Osteocyte (in vitro differentiated cells): ENCODE measurements at regions not wholly inside any gene's neighbourhood (a gene's known extent, or its start where the extent isn't known, plus 50 kb on each side); places are given as distances from the start of the nearest gene placed in this dataset.
"Not testable (repeated sequence)": the region's sequence is repeated elsewhere in the genome, so short reads cannot be mapped to it uniquely, and the experiment has no call there.

Experiments
- DNase-seq: peaks from one replicate; pipeline ENCODE4 v3.0.0; 2021; ENCODE audit warnings: mixed read lengths; ENCODE audit not compliant: unreplicated experiment; ENCODE audit errors: extremely low spot score
- H3K27ac Mint-ChIP-seq: one replicate; pipeline ENCODE4 v1.8.0; 2021; ENCODE audit warnings: mild to moderate bottlenecking, mixed read lengths; ENCODE audit not compliant: unreplicated experiment
- H3K27me3 Mint-ChIP-seq: one replicate; pipeline ENCODE4 v1.8.0; 2021; ENCODE audit warnings: mixed read lengths; ENCODE audit not compliant: unreplicated experiment
- H3K36me3 Mint-ChIP-seq: one replicate; pipeline ENCODE4 v1.8.0; 2021; ENCODE audit warnings: mixed read lengths; ENCODE audit not compliant: unreplicated experiment
- H3K4me1 Mint-ChIP-seq: one replicate; pipeline ENCODE4 v1.8.0; 2021; ENCODE audit warnings: mixed read lengths; ENCODE audit not compliant: unreplicated experiment
- H3K4me3 Mint-ChIP-seq: one replicate; pipeline ENCODE4 v1.8.0; 2021; ENCODE audit warnings: mild to moderate bottlenecking, moderate library complexity, mixed read lengths; ENCODE audit not compliant: unreplicated experiment
- H3K9me3 Mint-ChIP-seq: one replicate; pipeline ENCODE4 v1.8.0; 2021; ENCODE audit warnings: mixed read lengths; ENCODE audit not compliant: unreplicated experiment
- TF ChIP-seq, protein P1 (sequence below): fragments of 200-600 bp; sonication (generic); IDR thresholded peaks from 2 replicates; pipeline ENCODE4 v1.5.0; 2021; ENCODE audit warnings: antibody characterized with exemption, mild to moderate bottlenecking, moderate library complexity

DNA sequence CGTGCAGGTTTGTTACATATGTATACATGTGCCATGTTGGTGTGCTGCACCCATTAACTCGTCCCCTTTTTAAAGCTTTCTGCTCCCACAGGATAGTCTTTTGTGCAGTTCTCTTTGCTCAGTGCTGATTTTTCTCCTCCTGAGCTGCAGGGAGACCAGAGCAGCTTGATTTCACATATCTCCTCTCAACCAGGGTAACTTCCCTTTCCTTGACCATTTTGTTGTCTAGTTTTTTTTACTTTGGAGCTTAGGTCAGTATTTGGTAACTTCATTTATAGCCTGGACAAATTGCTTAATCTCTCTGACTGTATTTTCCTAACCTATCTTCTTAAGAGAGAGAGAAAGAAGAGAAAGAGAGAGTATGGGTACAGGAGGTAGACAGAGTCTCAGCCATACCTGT, 137.1 kb upstream of the ZNF366 start:
- no peak overlapping the region for H3K27ac Mint-ChIP-seq
- no peaks in the 10 kb centered on the region for H3K9me3 Mint-ChIP-seq
- no peaks in the 10 kb centered on the region for H3K36me3 Mint-ChIP-seq
- no peak for DNase-seq
- no peaks in the 10 kb centered on the region for H3K27me3 Mint-ChIP-seq
- TF ChIP-seq, protein P1, sequence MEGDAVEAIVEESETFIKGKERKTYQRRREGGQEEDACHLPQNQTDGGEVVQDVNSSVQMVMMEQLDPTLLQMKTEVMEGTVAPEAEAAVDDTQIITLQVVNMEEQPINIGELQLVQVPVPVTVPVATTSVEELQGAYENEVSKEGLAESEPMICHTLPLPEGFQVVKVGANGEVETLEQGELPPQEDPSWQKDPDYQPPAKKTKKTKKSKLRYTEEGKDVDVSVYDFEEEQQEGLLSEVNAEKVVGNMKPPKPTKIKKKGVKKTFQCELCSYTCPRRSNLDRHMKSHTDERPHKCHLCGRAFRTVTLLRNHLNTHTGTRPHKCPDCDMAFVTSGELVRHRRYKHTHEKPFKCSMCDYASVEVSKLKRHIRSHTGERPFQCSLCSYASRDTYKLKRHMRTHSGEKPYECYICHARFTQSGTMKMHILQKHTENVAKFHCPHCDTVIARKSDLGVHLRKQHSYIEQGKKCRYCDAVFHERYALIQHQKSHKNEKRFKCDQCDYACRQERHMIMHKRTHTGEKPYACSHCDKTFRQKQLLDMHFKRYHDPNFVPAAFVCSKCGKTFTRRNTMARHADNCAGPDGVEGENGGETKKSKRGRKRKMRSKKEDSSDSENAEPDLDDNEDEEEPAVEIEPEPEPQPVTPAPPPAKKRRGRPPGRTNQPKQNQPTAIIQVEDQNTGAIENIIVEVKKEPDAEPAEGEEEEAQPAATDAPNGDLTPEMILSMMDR, result no peak
- H3K4me1 Mint-ChIP-seq, result peaks cover 7% of the 10 kb centered on the region
- H3K4me3 Mint-ChIP-seq, result no peak overlapping the region

DNA sequence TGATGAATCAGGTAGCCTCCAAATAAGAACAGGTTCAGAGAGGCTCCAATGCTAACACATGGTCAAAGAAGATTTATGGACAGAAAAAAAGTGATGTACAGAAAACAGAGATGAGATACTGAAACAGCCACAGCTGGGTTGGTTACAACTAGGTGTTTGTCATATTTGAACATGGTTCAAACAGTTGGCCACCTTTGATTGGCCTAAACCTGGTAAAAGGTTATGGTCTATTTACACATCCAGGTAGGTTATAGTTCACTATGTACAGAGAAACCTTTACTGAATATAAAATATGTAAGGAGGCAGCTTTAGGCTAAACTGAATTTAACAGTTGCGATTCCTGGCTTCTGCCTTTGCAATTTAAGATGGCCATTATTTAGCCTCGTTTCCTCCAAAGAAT, 134.0 kb upstream of the ZNF366 start:
- TF ChIP-seq, protein P1, result no peak
- no peaks in the 10 kb centered on the region for H3K4me1 Mint-ChIP-seq
- no peak overlapping the region for H3K27ac Mint-ChIP-seq
- no peak for DNase-seq
- no peak overlapping the region for H3K4me3 Mint-ChIP-seq
- H3K9me3 Mint-ChIP-seq, result no peaks in the 10 kb centered on the region
- no peaks in the 10 kb centered on the region for H3K36me3 Mint-ChIP-seq
- H3K27me3 Mint-ChIP-seq, result no peaks in the 10 kb centered on the region

DNA sequence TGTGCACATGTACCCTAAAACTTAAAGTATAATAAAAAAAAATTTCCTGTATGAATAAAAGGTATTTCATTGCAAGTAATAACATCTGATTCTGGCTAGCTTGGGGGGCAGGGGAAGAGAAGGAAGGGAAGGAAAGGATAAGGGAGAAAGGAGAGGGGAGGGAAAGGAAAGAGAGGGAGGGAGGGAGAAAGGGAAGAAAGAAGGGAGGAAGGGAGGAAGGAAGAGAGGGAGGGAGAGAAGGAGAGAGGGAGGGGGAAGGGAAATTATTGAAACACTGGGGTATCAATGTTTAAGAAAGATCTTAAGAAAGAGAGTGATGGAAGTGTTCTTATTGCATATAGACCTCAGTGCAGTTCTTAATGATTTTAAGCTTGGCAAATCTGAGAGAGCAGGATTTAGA, 129.8 kb upstream of the ZNF366 start:
- peaks cover 23% of the 10 kb centered on the region for H3K4me1 Mint-ChIP-seq
- H3K27ac Mint-ChIP-seq, result no peak overlapping the region
- H3K4me3 Mint-ChIP-seq, result no peak overlapping the region
- no peaks in the 10 kb centered on the region for H3K27me3 Mint-ChIP-seq
- no peaks in the 10 kb centered on the region for H3K9me3 Mint-ChIP-seq
- DNase-seq, result no peak
- no peaks in the 10 kb centered on the region for H3K36me3 Mint-ChIP-seq
- TF ChIP-seq, protein P1, result no peak

DNA sequence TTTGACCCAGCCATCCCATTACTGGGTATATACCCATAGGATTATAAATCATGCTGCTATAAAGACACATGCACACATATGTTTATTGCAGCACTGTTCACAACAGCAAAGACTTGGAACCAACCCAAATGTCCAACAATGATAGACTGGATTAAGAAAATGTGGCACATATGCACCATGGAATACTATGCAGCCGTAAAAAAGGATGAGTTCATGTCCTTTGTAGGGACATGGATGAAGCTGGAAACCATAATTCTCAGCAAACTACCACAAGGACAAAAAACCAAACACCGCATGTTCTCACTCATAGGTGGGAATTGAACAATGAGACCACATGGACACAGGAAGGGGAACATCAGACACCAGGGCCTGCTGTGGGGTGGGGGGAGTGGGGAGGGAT, 129.4 kb upstream of the ZNF366 start:
- DNase-seq, H3K4me3 Mint-ChIP-seq, H3K36me3 Mint-ChIP-seq, H3K27me3 Mint-ChIP-seq, H3K27ac Mint-ChIP-seq, H3K9me3 Mint-ChIP-seq: not testable (repeated sequence)
- H3K4me1 Mint-ChIP-seq, result peaks cover 23% of the 10 kb centered on the region

DNA sequence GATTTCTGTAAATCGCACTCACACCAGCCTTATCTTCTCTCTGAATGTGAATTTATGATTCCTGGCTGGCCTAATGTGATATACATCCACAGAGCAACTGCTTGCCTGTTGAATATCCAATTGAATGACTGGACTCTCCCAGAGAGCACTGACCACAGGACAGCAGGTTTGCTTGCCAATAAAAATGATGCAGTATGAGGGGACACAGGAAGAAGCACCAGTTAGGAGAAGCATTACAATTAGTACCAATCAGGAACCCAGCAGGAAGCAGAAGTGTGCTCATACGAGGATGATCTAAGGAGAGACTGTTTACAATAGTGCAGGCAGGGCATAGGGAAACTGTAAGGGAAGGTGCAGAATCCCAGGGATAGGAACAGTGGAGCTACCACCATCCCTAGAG, 127.2 kb upstream of the ZNF366 start:
- peak overlapping the region; percentile 8 for H3K27ac Mint-ChIP-seq

More for the DNA sequence above, 127.2 kb upstream of the ZNF366 start:
- H3K4me3 Mint-ChIP-seq, result no peak overlapping the region
- TF ChIP-seq, protein P1, result no peak
- H3K4me1 Mint-ChIP-seq, result peaks cover 23% of the 10 kb centered on the region
- DNase-seq, result no peak
- no peaks in the 10 kb centered on the region for H3K9me3 Mint-ChIP-seq
- no peaks in the 10 kb centered on the region for H3K36me3 Mint-ChIP-seq
- no peaks in the 10 kb centered on the region for H3K27me3 Mint-ChIP-seq
